ENCODE measurements at regions not wholly inside any gene's neighbourhood (a gene's known extent, or its start where the extent isn't known, plus 50 kb on each side); places are given as distances from the start of the nearest gene placed in this dataset.
"Not testable (repeated sequence)": the region's sequence is repeated elsewhere in the genome, so short reads cannot be mapped to it uniquely, and the experiment has no call there.

DNA sequence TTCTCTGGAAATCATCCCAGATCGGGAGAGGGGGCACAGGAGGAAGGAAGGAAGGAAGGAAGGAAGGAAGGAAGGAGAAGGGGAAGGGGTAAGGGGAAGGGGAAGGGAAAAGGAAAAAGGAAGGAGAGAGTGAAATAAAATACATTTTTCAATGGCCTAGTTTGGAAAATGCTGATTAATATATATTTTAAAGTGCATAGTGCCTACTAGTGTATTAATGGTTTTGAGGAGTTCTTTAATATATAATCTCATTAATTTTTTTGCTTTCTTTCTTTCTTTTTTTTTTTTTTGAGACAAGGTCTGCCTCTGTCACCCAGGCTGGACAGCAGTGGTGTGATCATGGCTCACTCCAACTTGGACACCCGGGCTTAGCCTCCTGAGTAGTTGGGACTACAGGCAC lies 107.8 kb upstream of the FOLH1 start:
- Histone ChIP-seq H3K27me3 (no peaks in the 10 kb centered on the region), H3K27ac (no peak overlapping the region)
- ATAC-seq = no peak

DNA sequence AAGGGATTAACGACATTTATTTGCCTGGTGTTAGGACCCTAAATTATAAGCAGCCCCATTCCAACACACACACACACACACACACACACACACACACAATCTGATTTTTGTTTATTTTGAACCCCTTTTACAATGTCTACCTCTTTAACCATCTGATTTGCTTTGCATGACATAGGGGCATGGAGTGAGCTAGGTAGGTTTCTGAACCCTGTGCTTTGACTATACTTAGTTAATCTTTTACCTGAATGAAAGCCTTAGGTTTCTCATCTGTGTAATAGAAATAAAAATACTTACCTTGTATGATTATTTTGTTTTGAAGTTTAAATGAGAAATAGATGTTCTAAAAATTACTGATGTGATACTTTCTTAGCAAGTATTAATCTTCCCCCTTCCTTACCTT lies 94.7 kb upstream of the FOLH1 start:
- ATAC-seq = no peak
- Histone ChIP-seq H3K27me3 (no peaks in the 10 kb centered on the region), H3K27ac (no peak overlapping the region), H3K4me1 (no peaks in the 10 kb centered on the region), H3K4me3 (no peak overlapping the region), H3K9me3 (no peaks in the 10 kb centered on the region), H3K36me3 (no peaks in the 10 kb centered on the region)
- TF ChIP-seq, protein P1, sequence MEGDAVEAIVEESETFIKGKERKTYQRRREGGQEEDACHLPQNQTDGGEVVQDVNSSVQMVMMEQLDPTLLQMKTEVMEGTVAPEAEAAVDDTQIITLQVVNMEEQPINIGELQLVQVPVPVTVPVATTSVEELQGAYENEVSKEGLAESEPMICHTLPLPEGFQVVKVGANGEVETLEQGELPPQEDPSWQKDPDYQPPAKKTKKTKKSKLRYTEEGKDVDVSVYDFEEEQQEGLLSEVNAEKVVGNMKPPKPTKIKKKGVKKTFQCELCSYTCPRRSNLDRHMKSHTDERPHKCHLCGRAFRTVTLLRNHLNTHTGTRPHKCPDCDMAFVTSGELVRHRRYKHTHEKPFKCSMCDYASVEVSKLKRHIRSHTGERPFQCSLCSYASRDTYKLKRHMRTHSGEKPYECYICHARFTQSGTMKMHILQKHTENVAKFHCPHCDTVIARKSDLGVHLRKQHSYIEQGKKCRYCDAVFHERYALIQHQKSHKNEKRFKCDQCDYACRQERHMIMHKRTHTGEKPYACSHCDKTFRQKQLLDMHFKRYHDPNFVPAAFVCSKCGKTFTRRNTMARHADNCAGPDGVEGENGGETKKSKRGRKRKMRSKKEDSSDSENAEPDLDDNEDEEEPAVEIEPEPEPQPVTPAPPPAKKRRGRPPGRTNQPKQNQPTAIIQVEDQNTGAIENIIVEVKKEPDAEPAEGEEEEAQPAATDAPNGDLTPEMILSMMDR (IDR thresholded peaks at IDR 0.05) = no peak
- intact Hi-C loops (cut with DNase I) = no loop called here
- DNase-seq = no peak

More for the DNA sequence above, 107.8 kb upstream of the FOLH1 start:
- Histone ChIP-seq H3K4me3 (no peak overlapping the region), H3K4me1 (no peaks in the 10 kb centered on the region), H3K9me3 (no peaks in the 10 kb centered on the region), H3K36me3 (no peaks in the 10 kb centered on the region)
- TF ChIP-seq, protein P1 (IDR thresholded peaks at IDR 0.05) = no peak
- intact Hi-C loops (cut with DNase I) = no loop called here
- DNase-seq = no peak

DNA sequence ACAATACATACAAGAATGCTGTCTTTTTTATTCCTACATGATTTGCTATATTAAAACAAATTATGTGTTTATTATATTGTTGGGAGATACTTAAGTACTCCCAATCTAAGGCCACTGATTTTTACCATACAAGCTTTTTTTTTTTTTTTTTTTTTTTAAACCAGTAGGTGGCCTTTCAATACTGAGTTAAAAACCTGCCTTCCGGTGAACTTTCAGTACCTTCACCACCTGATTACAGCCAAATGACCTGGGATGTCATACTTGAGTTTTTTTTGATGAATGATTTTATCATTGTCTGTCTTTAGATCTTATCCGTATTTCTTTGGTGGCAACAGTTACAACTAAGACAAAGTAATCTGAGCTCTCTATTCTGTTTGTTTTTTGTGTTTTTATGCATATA lies 94.0 kb upstream of the FOLH1 start:
- Histone ChIP-seq H3K27ac (no peak overlapping the region), H3K4me3 (no peak overlapping the region), H3K9me3 (no peaks in the 10 kb centered on the region), H3K36me3 (no peaks in the 10 kb centered on the region), H3K4me1 (no peaks in the 10 kb centered on the region), H3K27me3 (no peaks in the 10 kb centered on the region)
- intact Hi-C loops (cut with DNase I) = no loop called here
- no peak for ATAC-seq
- TF ChIP-seq, protein P1 (IDR thresholded peaks at IDR 0.05) = no peak
- no peak for DNase-seq

DNA sequence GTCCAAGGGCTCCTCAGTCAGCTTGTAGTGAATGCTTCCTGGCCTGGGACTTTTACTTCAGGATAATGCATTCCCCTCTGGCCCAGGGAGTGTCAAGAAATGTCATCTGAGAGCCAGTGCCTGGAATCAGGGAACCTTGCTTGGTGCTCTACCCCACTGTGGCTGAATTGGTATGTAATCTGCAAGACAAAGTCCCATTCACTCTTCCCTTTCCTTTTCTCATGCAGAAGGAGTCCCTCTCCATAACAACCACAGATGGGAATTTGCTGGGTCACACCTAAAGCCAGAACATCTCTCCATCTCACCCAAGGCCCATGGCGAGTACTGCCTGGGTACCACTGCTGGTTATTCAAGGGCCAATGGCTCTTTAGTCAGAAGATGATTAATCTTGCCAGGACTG lies 89.6 kb upstream of the FOLH1 start:
- H3K9me3 ChIP-seq; DNase-seq; ATAC-seq; H3K4me1 ChIP-seq; H3K4me3 ChIP-seq; intact Hi-C loops (cut with DNase I); H3K36me3 ChIP-seq; H3K27ac ChIP-seq; H3K27me3 ChIP-seq: not testable (repeated sequence)

DNA sequence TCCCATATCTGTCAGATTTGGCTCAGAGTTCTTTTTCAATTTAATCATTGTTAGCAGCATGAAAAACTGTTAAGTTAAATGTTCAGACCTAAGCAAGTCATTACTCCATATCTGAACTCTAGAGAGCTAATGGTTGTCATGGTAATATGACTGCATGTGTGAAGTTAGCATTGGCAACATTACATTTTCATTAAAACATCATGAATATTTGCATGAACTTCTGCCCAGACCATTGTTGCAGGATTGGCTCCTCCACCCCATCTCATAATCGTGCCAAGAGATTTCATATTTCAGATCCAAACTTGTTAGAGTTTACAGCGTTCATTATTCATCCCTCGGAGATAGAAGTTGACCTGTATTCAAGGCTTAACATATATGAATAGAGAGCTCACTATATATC lies 75.5 kb upstream of the FOLH1 start:
- H3K4me3 ChIP-seq; H3K36me3 ChIP-seq; DNase-seq; H3K9me3 ChIP-seq; ATAC-seq; H3K4me1 ChIP-seq; H3K27me3 ChIP-seq; intact Hi-C loops (cut with DNase I): not testable (repeated sequence)
- H3K27ac ChIP-seq = peak overlapping the region; percentile 51

DNA sequence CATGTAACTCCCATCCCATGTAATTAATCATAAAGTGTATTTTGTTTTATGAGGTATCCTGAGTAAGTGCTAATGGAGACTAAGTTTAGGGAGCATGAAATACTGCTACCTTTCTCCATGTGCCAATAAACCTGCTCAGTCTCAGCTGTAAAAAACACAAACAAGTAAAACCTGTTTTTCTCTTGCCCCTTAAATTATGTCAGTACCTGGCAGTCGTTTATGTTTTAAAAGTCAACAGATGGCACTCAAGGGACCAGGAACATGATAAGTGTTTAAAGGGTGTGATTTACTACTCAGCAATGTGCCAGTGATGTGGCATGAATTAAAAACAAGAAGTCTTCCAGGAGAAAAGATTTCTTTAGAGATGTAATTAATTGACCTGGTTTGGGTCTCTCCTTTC lies 74.9 kb upstream of the FOLH1 start:
- ATAC-seq = peak; percentile 85
- H3K36me3 ChIP-seq; H3K9me3 ChIP-seq; intact Hi-C loops (cut with DNase I); H3K27me3 ChIP-seq; H3K4me3 ChIP-seq; H3K4me1 ChIP-seq; DNase-seq: not testable (repeated sequence)
- H3K27ac ChIP-seq = peak overlapping the region; percentile 51

DNA sequence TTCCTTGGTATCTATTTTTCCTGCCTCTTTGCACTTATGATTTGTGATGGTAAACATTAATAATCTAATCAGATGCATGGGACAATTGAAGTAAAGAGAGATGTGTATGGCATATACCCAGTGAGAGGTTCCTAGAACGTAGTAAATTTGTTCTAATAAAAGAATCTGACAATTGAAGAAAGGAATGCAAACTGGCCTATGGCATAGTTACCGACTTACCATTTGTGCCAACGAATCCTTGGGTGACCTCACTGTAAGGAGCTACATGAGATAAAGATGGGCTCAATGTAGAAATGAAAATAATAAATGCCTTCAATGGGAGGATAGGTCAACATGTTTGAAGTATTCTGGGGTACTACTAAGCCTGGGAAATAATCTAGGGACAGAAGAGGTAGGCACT lies 73.7 kb upstream of the FOLH1 start:
- ATAC-seq; H3K27ac ChIP-seq; DNase-seq; H3K9me3 ChIP-seq; intact Hi-C loops (cut with DNase I); H3K36me3 ChIP-seq; H3K4me1 ChIP-seq; H3K4me3 ChIP-seq; H3K27me3 ChIP-seq: not testable (repeated sequence)

DNA sequence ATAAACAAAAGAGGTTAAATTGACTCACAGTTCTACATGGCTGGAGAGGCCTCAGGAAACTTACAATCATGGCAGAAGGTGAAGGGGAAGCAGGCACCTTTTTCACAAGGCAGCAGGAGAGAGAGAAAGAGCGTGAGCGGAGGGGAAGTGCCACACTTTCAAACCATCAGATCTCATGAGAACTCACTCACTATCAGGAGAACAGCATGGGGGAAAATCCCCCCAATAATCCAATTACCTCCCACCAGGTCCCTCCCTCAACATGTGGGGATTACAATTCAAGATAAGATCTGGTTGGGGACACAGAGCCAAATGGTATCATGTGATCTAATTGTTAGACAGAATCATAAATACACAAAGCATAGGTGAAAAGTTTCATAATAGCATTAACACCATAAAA lies 69.5 kb upstream of the FOLH1 start:
- ATAC-seq; H3K36me3 ChIP-seq; H3K9me3 ChIP-seq; intact Hi-C loops (cut with DNase I); H3K27ac ChIP-seq; H3K4me3 ChIP-seq; H3K4me1 ChIP-seq; H3K27me3 ChIP-seq; DNase-seq: not testable (repeated sequence)
